GM10266 (cell line): ENCODE measurements at regions not wholly inside any gene's neighbourhood (a gene's known extent, or its start where the extent isn't known, plus 50 kb on each side); places are given as distances from the start of the nearest gene placed in this dataset.

ENCODE experiments used
- DNase-seq: peaks from one replicate; pipeline ENCODE4 v3.0.0; 2012; ENCODE audit errors: extremely low spot score
- TF ChIP-seq, protein P1 (sequence below): IDR thresholded peaks from 2 replicates; pipeline ENCODE4 v1.5.1; 2012; ENCODE audit warnings: mild to moderate bottlenecking, low read depth; ENCODE audit not compliant: control insufficient read depth, insufficient read depth; ENCODE audit errors: missing control alignments

DNA sequence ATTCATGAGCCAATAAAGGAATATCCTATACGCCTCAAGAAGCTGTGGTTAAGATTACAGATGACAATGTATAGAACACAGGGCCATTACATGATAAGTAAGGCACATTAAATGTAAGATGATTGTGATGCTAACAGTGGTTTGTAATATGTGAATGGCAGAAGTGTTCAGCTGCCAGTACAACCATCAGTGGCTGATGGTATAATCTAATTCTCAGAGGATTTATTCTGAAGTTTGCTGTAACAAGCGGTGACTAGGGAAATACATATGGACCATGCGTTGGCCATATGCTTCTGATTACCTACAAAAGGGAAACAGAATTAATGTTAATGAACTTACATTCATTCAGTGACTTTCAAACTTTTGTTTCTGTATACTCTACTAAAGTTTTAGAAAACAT lies 750.8 kb upstream of the KLHL29 start:
- DNase-seq = no peak
- TF ChIP-seq, protein P1, sequence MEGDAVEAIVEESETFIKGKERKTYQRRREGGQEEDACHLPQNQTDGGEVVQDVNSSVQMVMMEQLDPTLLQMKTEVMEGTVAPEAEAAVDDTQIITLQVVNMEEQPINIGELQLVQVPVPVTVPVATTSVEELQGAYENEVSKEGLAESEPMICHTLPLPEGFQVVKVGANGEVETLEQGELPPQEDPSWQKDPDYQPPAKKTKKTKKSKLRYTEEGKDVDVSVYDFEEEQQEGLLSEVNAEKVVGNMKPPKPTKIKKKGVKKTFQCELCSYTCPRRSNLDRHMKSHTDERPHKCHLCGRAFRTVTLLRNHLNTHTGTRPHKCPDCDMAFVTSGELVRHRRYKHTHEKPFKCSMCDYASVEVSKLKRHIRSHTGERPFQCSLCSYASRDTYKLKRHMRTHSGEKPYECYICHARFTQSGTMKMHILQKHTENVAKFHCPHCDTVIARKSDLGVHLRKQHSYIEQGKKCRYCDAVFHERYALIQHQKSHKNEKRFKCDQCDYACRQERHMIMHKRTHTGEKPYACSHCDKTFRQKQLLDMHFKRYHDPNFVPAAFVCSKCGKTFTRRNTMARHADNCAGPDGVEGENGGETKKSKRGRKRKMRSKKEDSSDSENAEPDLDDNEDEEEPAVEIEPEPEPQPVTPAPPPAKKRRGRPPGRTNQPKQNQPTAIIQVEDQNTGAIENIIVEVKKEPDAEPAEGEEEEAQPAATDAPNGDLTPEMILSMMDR = no peak

- TF ChIP-seq, protein P1 = no peak
- DNase-seq = no peak
These were observed 728.6 kb upstream of the KLHL29 start for GRCh38 chr2:22656426-22656825.

- no peak for DNase-seq
- TF ChIP-seq, protein P1 = no peak
These were observed 711.5 kb upstream of the KLHL29 start for GRCh38 chr2:22673529-22673928.

DNA sequence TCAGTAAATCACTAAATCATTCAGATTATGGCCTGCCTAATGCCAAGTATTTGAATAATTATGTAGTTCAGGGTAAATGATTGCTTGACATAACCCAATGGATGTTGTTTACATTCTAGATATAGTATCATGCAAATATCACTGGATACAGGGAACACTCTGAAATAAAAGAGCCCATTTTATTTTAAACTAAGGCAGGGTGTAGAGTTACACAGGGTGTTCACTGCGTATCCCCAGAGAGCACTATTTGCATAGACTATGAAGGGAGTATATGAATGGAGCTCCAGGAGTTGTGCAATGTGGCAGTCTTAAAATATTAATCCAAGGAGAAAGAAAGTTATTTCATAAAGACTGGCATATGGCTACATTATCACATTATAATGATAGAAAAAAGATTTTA lies 701.1 kb upstream of the KLHL29 start:
- DNase-seq = no peak
- TF ChIP-seq, protein P1 = no peak

DNA sequence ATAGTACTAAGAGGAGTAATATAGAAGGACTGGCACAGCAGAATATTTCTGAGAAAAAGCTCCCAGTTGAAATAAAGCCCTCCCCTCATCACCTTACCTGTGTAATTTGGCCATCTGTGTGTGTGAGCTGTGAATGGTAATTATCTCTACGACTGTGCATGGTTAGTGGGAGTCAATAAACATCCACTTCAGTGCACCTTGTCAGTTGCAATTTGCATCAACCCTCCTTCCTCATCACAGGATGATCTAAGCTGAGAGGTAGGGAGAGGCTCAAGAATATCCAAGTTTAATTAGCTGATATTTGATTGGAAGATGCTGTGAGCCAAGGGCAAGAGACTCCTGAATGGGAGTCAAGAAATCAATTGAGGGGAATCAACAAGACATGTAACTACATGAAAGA lies 694.9 kb upstream of the KLHL29 start:
- no peak for DNase-seq
- TF ChIP-seq, protein P1 = no peak

DNA sequence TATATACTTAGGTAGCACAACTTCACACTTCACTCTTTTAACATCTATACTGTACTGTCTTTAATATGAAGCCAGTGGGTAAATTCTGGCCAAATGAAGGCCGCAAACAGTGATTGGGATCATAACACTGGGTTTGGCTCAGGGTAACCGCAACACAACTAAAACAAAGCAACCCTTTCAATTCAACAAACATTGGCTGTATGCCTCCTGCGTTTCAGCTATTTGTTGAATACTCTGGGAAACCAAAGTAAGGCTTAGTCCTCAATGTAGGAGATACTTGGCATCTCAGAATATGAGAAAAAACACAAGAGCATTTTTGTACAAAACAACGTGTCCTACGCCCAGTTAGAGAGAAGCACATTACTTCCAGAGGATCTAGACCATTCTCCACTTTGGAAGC lies 693.3 kb upstream of the KLHL29 start:
- no peak for DNase-seq
- TF ChIP-seq, protein P1 = no peak

DNA sequence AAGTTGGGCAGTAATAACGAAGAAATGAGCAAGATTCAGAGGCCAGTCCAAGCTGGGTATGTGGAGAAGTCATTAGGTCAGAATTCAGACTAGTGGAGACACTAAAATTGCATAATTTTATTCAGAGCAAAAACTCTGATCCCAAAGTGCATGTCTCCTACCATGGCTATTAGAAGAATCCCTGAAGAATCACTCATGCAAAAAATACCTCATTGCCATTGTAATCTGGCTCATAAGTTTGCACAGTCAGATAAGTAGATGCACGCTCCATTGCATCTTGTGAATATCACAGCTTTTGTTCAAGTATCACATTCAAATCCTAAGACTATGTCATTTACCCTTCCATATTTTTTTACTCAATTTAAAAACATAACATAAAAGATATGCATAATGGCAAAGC lies 692.2 kb upstream of the KLHL29 start:
- TF ChIP-seq, protein P1 = no peak
- no peak for DNase-seq
